ENCODE measurements at regions not wholly inside any gene's neighbourhood (a gene's known extent, or its start where the extent isn't known, plus 50 kb on each side); places are given as distances from the start of the nearest gene placed in this dataset.

GRCh38 chr7:56495165-56495564, 378.9 kb upstream of the NUPR2 start:
- no peaks in the 10 kb centered on the region for H3K4me1 ChIP-seq (ENCODE audit: insufficient read depth, low read length, severe bottlenecking)
- no peaks in the 10 kb centered on the region for H3K9me2 ChIP-seq (ENCODE audit: low read depth, low read length)
- no peak overlapping the region for H2AFZ ChIP-seq (ENCODE audit: low read length)
- no peak overlapping the region for H3K27ac ChIP-seq (ENCODE audit: low read depth, low read length, poor library complexity, severe bottlenecking)
- H3K79me2 ChIP-seq (ENCODE audit: insufficient read depth, low read length): no peaks in the 10 kb centered on the region
- TF ChIP-seq, protein P1, sequence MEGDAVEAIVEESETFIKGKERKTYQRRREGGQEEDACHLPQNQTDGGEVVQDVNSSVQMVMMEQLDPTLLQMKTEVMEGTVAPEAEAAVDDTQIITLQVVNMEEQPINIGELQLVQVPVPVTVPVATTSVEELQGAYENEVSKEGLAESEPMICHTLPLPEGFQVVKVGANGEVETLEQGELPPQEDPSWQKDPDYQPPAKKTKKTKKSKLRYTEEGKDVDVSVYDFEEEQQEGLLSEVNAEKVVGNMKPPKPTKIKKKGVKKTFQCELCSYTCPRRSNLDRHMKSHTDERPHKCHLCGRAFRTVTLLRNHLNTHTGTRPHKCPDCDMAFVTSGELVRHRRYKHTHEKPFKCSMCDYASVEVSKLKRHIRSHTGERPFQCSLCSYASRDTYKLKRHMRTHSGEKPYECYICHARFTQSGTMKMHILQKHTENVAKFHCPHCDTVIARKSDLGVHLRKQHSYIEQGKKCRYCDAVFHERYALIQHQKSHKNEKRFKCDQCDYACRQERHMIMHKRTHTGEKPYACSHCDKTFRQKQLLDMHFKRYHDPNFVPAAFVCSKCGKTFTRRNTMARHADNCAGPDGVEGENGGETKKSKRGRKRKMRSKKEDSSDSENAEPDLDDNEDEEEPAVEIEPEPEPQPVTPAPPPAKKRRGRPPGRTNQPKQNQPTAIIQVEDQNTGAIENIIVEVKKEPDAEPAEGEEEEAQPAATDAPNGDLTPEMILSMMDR (IDR thresholded peaks at IDR 0.05; ENCODE audit: low read length): no peak
- TF ChIP-seq EZH2 (IDR thresholded peaks at IDR 0.05; ENCODE audit: borderline replicate concordance, low read length): no peak
- no peaks in the 10 kb centered on the region for H3K9me3 ChIP-seq (ENCODE audit: low read length)
- H3K4me3 ChIP-seq (ENCODE audit: low read depth, low read length, poor library complexity, severe bottlenecking): no peak overlapping the region
- no peak overlapping the region for H3K9ac ChIP-seq (ENCODE audit: low read length)
- no peak overlapping the region for H3K4me2 ChIP-seq (ENCODE audit: low read length)
- H3K36me3 ChIP-seq (ENCODE audit: insufficient read depth, low read length): no peaks in the 10 kb centered on the region
- no peaks in the 10 kb centered on the region for H3F3A ChIP-seq (ENCODE audit: insufficient read depth, low read length)
- no peaks in the 10 kb centered on the region for H3K27me3 ChIP-seq (ENCODE audit: insufficient read depth, low read length)
- no peaks in the 10 kb centered on the region for H4K20me1 ChIP-seq (ENCODE audit: insufficient read depth, low read length)

DNA sequence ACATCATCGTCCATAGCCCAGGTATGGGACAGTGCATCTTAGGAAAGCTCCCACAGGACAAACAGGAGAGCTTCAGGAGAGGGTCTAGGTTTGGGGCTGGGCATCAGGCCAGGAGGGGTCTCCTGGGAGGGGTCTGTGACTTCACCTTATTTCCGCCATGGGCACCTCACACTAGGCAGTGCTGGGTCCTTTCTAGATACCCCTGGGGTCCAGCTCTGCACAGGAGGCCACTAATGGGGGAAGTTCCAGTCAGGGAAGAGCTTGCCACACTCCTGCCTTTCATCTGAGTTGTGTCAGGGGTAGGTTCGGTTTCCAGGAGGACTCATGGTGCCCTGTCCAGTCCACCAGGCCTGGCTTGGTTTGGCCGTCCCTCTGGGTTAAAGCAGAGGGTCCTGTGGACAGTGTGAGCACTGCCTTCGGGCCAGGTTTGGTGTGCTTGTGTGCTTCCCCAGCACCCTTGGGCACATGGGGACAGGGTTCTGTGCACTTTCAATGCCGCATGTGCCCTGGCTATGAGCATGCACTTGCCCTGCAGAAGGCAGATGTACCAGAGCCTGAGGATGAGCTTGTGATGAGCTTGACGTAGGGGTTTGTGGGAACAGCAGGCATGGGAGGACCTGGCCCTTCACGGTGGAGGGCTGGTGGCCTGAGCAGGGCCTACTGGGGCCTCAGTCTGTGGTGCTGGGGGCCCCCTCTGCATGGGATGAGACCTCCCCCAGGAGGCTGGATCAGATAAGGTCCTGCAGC, 377.7 kb upstream of the NUPR2 start:
- Histone ChIP-seq H3K27me3 (ENCODE audit: insufficient read depth, low read length) (no peaks in the 10 kb centered on the region), H3K4me3 (ENCODE audit: low read depth, low read length, poor library complexity, severe bottlenecking) (no peak overlapping the region), H3F3A (ENCODE audit: insufficient read depth, low read length) (no peaks in the 10 kb centered on the region), H3K36me3 (ENCODE audit: insufficient read depth, low read length) (no peaks in the 10 kb centered on the region), H3K9me3 (ENCODE audit: low read length) (no peaks in the 10 kb centered on the region; the same call in 1 of the 2 replicates), H2AFZ (ENCODE audit: low read length) (no peak overlapping the region), H3K79me2 (ENCODE audit: insufficient read depth, low read length) (no peaks in the 10 kb centered on the region), H3K9ac (ENCODE audit: low read length) (no peak overlapping the region), H3K27ac (ENCODE audit: low read depth, low read length, poor library complexity, severe bottlenecking) (no peak overlapping the region), H3K9me2 (ENCODE audit: low read depth, low read length) (no peaks in the 10 kb centered on the region), H3K4me1 (ENCODE audit: insufficient read depth, low read length, severe bottlenecking) (no peaks in the 10 kb centered on the region), H4K20me1 (ENCODE audit: insufficient read depth, low read length) (no peaks in the 10 kb centered on the region), H3K4me2 (ENCODE audit: low read length) (no peak overlapping the region)
- TF ChIP-seq EZH2 (IDR thresholded peaks at IDR 0.05; ENCODE audit: borderline replicate concordance, low read length): no peak
- TF ChIP-seq, protein P1 (IDR thresholded peaks at IDR 0.05; ENCODE audit: low read length): no peak

DNA sequence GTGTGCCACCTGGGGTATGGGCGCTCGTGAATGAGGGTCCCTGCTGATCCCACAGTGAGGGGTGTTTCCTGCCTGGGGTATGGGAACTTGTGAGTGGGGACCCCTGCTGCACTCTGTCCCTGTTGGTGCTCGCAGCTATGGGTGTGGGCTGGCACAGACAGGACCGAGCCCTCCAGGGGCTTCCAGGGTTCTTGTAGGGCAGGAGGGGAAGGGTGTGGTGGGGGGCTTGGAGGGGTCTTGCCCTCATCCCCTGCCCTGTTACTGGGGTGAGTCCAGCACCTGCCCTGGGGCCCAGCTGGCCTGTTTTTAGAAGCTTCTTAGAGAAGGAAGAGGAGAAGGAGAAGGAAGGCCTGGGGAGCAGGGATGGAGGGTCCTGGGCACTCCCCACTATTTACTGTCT, 377.0 kb upstream of the NUPR2 start:
- no peaks in the 10 kb centered on the region; the same call in 1 of the 2 replicates for H3K9me3 ChIP-seq (ENCODE audit: low read length)

More for the DNA sequence above, 377.0 kb upstream of the NUPR2 start:
- no peaks in the 10 kb centered on the region for H3K27me3 ChIP-seq (ENCODE audit: insufficient read depth, low read length)
- no peaks in the 10 kb centered on the region for H3K79me2 ChIP-seq (ENCODE audit: insufficient read depth, low read length)
- H3K36me3 ChIP-seq (ENCODE audit: insufficient read depth, low read length): no peaks in the 10 kb centered on the region
- H2AFZ ChIP-seq (ENCODE audit: low read length): no peak overlapping the region
- H3K4me2 ChIP-seq (ENCODE audit: low read length): no peak overlapping the region
- no peak overlapping the region for H3K27ac ChIP-seq (ENCODE audit: low read depth, low read length, poor library complexity, severe bottlenecking)
- no peak for TF ChIP-seq EZH2 (IDR thresholded peaks at IDR 0.05; ENCODE audit: borderline replicate concordance, low read length)
- TF ChIP-seq, protein P1 (IDR thresholded peaks at IDR 0.05; ENCODE audit: low read length): no peak
- no peaks in the 10 kb centered on the region for H3F3A ChIP-seq (ENCODE audit: insufficient read depth, low read length)
- no peak overlapping the region for H3K4me3 ChIP-seq (ENCODE audit: low read depth, low read length, poor library complexity, severe bottlenecking)
- H3K9ac ChIP-seq (ENCODE audit: low read length): no peak overlapping the region
- no peaks in the 10 kb centered on the region for H3K9me2 ChIP-seq (ENCODE audit: low read depth, low read length)
- H3K4me1 ChIP-seq (ENCODE audit: insufficient read depth, low read length, severe bottlenecking): no peaks in the 10 kb centered on the region
- H4K20me1 ChIP-seq (ENCODE audit: insufficient read depth, low read length): no peaks in the 10 kb centered on the region

Data from OCI-LY1 (cell line).